ENCODE measurements at regions not wholly inside any gene's neighbourhood (a gene's known extent, or its start where the extent isn't known, plus 50 kb on each side); places are given as distances from the start of the nearest gene placed in this dataset.

GRCh38 chr6:166826264-166826663 lies 130.1 kb downstream of the RNASET2 start:
- Mint-ChIP-seq H3K9me3 (ENCODE audit: low read depth) (no peaks in the 10 kb centered on the region), H3K4me1 (ENCODE audit: low read depth) (no peaks in the 10 kb centered on the region), H3K27me3 (no peaks in the 10 kb centered on the region), H3K4me3 (no peak overlapping the region), H3K36me3 (no peaks in the 10 kb centered on the region), H3K27ac (no peak overlapping the region)

GRCh38 chr6:166825553-166826145 lies 130.7 kb downstream of the RNASET2 start:
- Mint-ChIP-seq H3K27me3 (no peaks in the 10 kb centered on the region), H3K27ac (no peak overlapping the region), H3K4me3 (no peak overlapping the region), H3K4me1 (ENCODE audit: low read depth) (no peaks in the 10 kb centered on the region), H3K9me3 (ENCODE audit: low read depth) (no peaks in the 10 kb centered on the region), H3K36me3 (no peaks in the 10 kb centered on the region)

- Mint-ChIP-seq H3K27ac (no peak overlapping the region), H3K4me3 (no peak overlapping the region), H3K27me3 (no peaks in the 10 kb centered on the region), H3K9me3 (ENCODE audit: low read depth) (no peaks in the 10 kb centered on the region), H3K36me3 (no peaks in the 10 kb centered on the region), H3K4me1 (ENCODE audit: low read depth) (no peaks in the 10 kb centered on the region)
Observed at GRCh38 chr6:166824880-166825250, 131.5 kb downstream of the RNASET2 start.

- Mint-ChIP-seq H3K9me3 (ENCODE audit: low read depth) (no peaks in the 10 kb centered on the region), H3K4me1 (ENCODE audit: low read depth) (no peaks in the 10 kb centered on the region)
Observed at GRCh38 chr6:166824146-166824879, 132.0 kb downstream of the RNASET2 start.

GRCh38 chr6:166822609-166823008 lies 133.7 kb downstream of the RNASET2 start:
- Mint-ChIP-seq H3K27ac (no peak overlapping the region), H3K4me3 (no peak overlapping the region), H3K4me1 (ENCODE audit: low read depth) (no peaks in the 10 kb centered on the region), H3K9me3 (ENCODE audit: low read depth) (no peaks in the 10 kb centered on the region), H3K36me3 (peaks cover 2% of the 10 kb centered on the region), H3K27me3 (no peaks in the 10 kb centered on the region)

More at GRCh38 chr6:166824146-166824879, 132.0 kb downstream of the RNASET2 start:
- no peak overlapping the region for H3K4me3 Mint-ChIP-seq
- no peaks in the 10 kb centered on the region for H3K36me3 Mint-ChIP-seq
- H3K27me3 Mint-ChIP-seq: no peaks in the 10 kb centered on the region
- H3K27ac Mint-ChIP-seq: no peak overlapping the region

GRCh38 chr6:166820483-166820882 lies 135.9 kb downstream of the RNASET2 start:
- no peaks in the 10 kb centered on the region for H3K27me3 Mint-ChIP-seq
- no peaks in the 10 kb centered on the region for H3K9me3 Mint-ChIP-seq (ENCODE audit: low read depth)
- no peaks in the 10 kb centered on the region for H3K4me1 Mint-ChIP-seq (ENCODE audit: low read depth)
- peaks cover 2% of the 10 kb centered on the region for H3K36me3 Mint-ChIP-seq
- no peak overlapping the region for H3K4me3 Mint-ChIP-seq
- H3K27ac Mint-ChIP-seq: no peak overlapping the region

- Mint-ChIP-seq H3K27me3 (no peaks in the 10 kb centered on the region), H3K4me1 (ENCODE audit: low read depth) (no peaks in the 10 kb centered on the region), H3K4me3 (no peak overlapping the region), H3K27ac (no peak overlapping the region), H3K36me3 (peaks cover 2% of the 10 kb centered on the region), H3K9me3 (ENCODE audit: low read depth) (no peaks in the 10 kb centered on the region)
Observed at GRCh38 chr6:166820070-166820469, 136.3 kb downstream of the RNASET2 start.

GRCh38 chr6:166815629-166816028 lies 140.7 kb downstream of the RNASET2 start:
- no peak overlapping the region for H3K4me3 Mint-ChIP-seq
- no peaks in the 10 kb centered on the region for H3K4me1 Mint-ChIP-seq (ENCODE audit: low read depth)
- H3K27me3 Mint-ChIP-seq: no peaks in the 10 kb centered on the region
- no peak overlapping the region for H3K27ac Mint-ChIP-seq
- peaks cover 2% of the 10 kb centered on the region for H3K36me3 Mint-ChIP-seq
- no peaks in the 10 kb centered on the region for H3K9me3 Mint-ChIP-seq (ENCODE audit: low read depth)

- peaks cover 3% of the 10 kb centered on the region for H3K36me3 Mint-ChIP-seq
- no peak overlapping the region for H3K27ac Mint-ChIP-seq
- H3K27me3 Mint-ChIP-seq: no peaks in the 10 kb centered on the region
- no peak overlapping the region for H3K4me3 Mint-ChIP-seq
- H3K4me1 Mint-ChIP-seq (ENCODE audit: low read depth): no peaks in the 10 kb centered on the region
- H3K9me3 Mint-ChIP-seq (ENCODE audit: low read depth): no peaks in the 10 kb centered on the region
Observed at GRCh38 chr6:166814390-166814789, 142.0 kb downstream of the RNASET2 start.

GRCh38 chr6:166813461-166813860 lies 142.9 kb downstream of the RNASET2 start:
- H3K9me3 Mint-ChIP-seq (ENCODE audit: low read depth): no peaks in the 10 kb centered on the region
- H3K27ac Mint-ChIP-seq: no peak overlapping the region

GRCh38 chr6:166810864-166811263 lies 145.5 kb downstream of the RNASET2 start:
- Mint-ChIP-seq H3K4me3 (no peak overlapping the region), H3K4me1 (ENCODE audit: low read depth) (no peaks in the 10 kb centered on the region), H3K36me3 (peaks cover 19% of the 10 kb centered on the region), H3K27ac (no peak overlapping the region), H3K27me3 (no peaks in the 10 kb centered on the region), H3K9me3 (ENCODE audit: low read depth) (peaks cover 15% of the 10 kb centered on the region)

More at GRCh38 chr6:166813461-166813860, 142.9 kb downstream of the RNASET2 start:
- Mint-ChIP-seq H3K27me3 (no peaks in the 10 kb centered on the region), H3K4me1 (ENCODE audit: low read depth) (no peaks in the 10 kb centered on the region), H3K36me3 (peaks cover 6% of the 10 kb centered on the region), H3K4me3 (no peak overlapping the region)

- Mint-ChIP-seq H3K9me3 (ENCODE audit: low read depth) (peaks cover 20% of the 10 kb centered on the region), H3K4me3 (no peak overlapping the region), H3K4me1 (ENCODE audit: low read depth) (no peaks in the 10 kb centered on the region), H3K27me3 (no peaks in the 10 kb centered on the region), H3K27ac (no peak overlapping the region), H3K36me3 (peaks cover 28% of the 10 kb centered on the region)
Observed at GRCh38 chr6:166809721-166810120, 146.6 kb downstream of the RNASET2 start.

GRCh38 chr6:166806962-166807757 lies 149.2 kb downstream of the RNASET2 start:
- no peak overlapping the region for H3K27ac Mint-ChIP-seq
- peaks cover 20% of the 10 kb centered on the region for H3K9me3 Mint-ChIP-seq (ENCODE audit: low read depth)
- no peak overlapping the region for H3K4me3 Mint-ChIP-seq
- peaks cover 29% of the 10 kb centered on the region for H3K36me3 Mint-ChIP-seq
- no peaks in the 10 kb centered on the region for H3K27me3 Mint-ChIP-seq
- H3K4me1 Mint-ChIP-seq (ENCODE audit: low read depth): no peaks in the 10 kb centered on the region

GRCh38 chr6:166806217-166806838 lies 150.0 kb downstream of the RNASET2 start:
- Mint-ChIP-seq H3K4me1 (ENCODE audit: low read depth) (no peaks in the 10 kb centered on the region), H3K4me3 (no peak overlapping the region), H3K27me3 (no peaks in the 10 kb centered on the region), H3K27ac (no peak overlapping the region), H3K9me3 (ENCODE audit: low read depth) (peaks cover 20% of the 10 kb centered on the region), H3K36me3 (peaks cover 29% of the 10 kb centered on the region)

- Mint-ChIP-seq H3K4me3 (no peak overlapping the region), H3K4me1 (ENCODE audit: low read depth) (no peaks in the 10 kb centered on the region), H3K36me3 (peaks cover 24% of the 10 kb centered on the region), H3K9me3 (ENCODE audit: low read depth) (peaks cover 20% of the 10 kb centered on the region), H3K27ac (no peak overlapping the region), H3K27me3 (no peaks in the 10 kb centered on the region)
Observed at GRCh38 chr6:166803471-166803870, 152.9 kb downstream of the RNASET2 start.
